ENCODE measurements at regions not wholly inside any gene's neighbourhood (a gene's known extent, or its start where the extent isn't known, plus 50 kb on each side); places are given as distances from the start of the nearest gene placed in this dataset.

GRCh38 chr12:47351526-47351925, 271.8 kb upstream of the AMIGO2 start:
- TF ChIP-seq CTCF (IDR thresholded peaks at IDR 0.05; ENCODE audit: insufficient read depth, missing control alignments) = no peak
- DNase-seq (ENCODE audit: insufficient read length, low spot score) (no peak), FAIRE-seq (no peak)

- TF ChIP-seq CTCF (IDR thresholded peaks at IDR 0.05; ENCODE audit: insufficient read depth, missing control alignments) = no peak
- FAIRE-seq = no peak
- DNase-seq (ENCODE audit: insufficient read length, low spot score) = no peak
These were observed 270.3 kb upstream of the AMIGO2 start for GRCh38 chr12:47350062-47350408.

- DNase-seq (ENCODE audit: insufficient read length, low spot score) (no peak), FAIRE-seq (no peak)
- no peak for TF ChIP-seq CTCF (IDR thresholded peaks at IDR 0.05; ENCODE audit: insufficient read depth, missing control alignments)
These were observed 269.6 kb upstream of the AMIGO2 start for GRCh38 chr12:47349137-47350061.

GRCh38 chr12:47348206-47348605, 268.4 kb upstream of the AMIGO2 start:
- FAIRE-seq = no peak
- no peak for DNase-seq (ENCODE audit: insufficient read length, low spot score)
- TF ChIP-seq CTCF (IDR thresholded peaks at IDR 0.05; ENCODE audit: insufficient read depth, missing control alignments) = no peak

- no peak for FAIRE-seq
- DNase-seq (ENCODE audit: insufficient read length, low spot score) = no peak
- no peak for TF ChIP-seq CTCF (IDR thresholded peaks at IDR 0.05; ENCODE audit: insufficient read depth, missing control alignments)
These were observed 266.7 kb upstream of the AMIGO2 start for GRCh38 chr12:47346251-47347019.

- no peak for DNase-seq (ENCODE audit: insufficient read length, low spot score)
These were observed 264.2 kb upstream of the AMIGO2 start for GRCh38 chr12:47343684-47344567.

More at GRCh38 chr12:47343684-47344567, 264.2 kb upstream of the AMIGO2 start:
- FAIRE-seq = no peak
- no peak for TF ChIP-seq CTCF (IDR thresholded peaks at IDR 0.05; ENCODE audit: insufficient read depth, missing control alignments)

All from D721Med (cell line).